Spinal cord (tissue), 9 donors: ENCODE measurements at regions not wholly inside any gene's neighbourhood (a gene's known extent, or its start where the extent isn't known, plus 50 kb on each side); places are given as distances from the start of the nearest gene placed in this dataset.

Source experiments
- DNase-seq, 6 donors: peaks; one replicate each; pipeline versions ENCODE4 v3.0.0 to v3.0.0-alpha.2; 2013 to 2015; ENCODE audit warnings: low spot score in 6 of 6, low read depth in 4 of 6
- H3K27ac ChIP-seq: one replicate; pipeline ENCODE4 v1.5.1; 2013; ENCODE audit warnings: low read depth, low read length, control low read depth
- H3K27me3 ChIP-seq: one replicate; pipeline ENCODE4 v1.6.1; 2013; ENCODE audit warnings: low read length; ENCODE audit not compliant: control insufficient read depth, insufficient read depth
- H3K36me3 ChIP-seq: one replicate; pipeline ENCODE4 v1.6.1; 2013; ENCODE audit warnings: low read length; ENCODE audit not compliant: control insufficient read depth, insufficient read depth
- H3K4me1 ChIP-seq: one replicate; pipeline ENCODE4 v1.6.1; 2013; ENCODE audit warnings: low read length; ENCODE audit not compliant: control insufficient read depth, insufficient read depth
- H3K4me3 ChIP-seq: one replicate; pipeline ENCODE4 v1.5.1; 2013; ENCODE audit warnings: low read depth, low read length, control low read depth
- H3K9me3 ChIP-seq: one replicate; pipeline ENCODE4 v1.6.1; 2013; ENCODE audit warnings: low read length; ENCODE audit not compliant: control insufficient read depth, insufficient read depth
- WGBS: methylation state at CpG from one replicate; pipeline ENCODE4 v1.1.5; 2013; ENCODE audit warnings: missing lambda C conversion rate; ENCODE audit not compliant: insufficient coverage; 5-methylcytosine and 5-hydroxymethylcytosine counted together
- donor health status: healthy.

DNA sequence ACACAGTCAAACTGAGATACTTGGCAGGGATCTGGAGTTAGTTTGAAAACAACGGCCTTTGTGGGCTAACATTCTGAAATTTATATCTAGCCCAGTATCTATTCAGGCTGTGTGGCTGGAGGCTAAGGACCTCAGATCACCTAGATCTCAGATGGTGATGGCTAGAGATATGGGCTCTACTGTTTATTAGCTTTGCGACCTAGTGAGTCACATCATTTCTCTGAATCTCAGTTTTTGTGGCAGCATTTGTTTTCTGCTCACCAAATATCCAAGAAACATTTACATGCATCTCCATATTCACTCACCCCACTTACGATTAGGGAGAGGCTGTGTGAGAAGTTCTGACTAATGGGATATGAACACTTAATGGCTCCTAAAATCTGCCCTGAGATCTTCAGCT lies 503.9 kb downstream of the KIF20B start:
- DNase-seq: no peak
- H3K4me3 ChIP-seq: no peak overlapping the region
- WGBS: no CpG with 5 or more reads among the region's 3 CpGs
- H3K36me3 ChIP-seq: no peaks in the 10 kb centered on the region
- no peaks in the 10 kb centered on the region for H3K4me1 ChIP-seq
- H3K9me3 ChIP-seq: no peaks in the 10 kb centered on the region
- no peaks in the 10 kb centered on the region for H3K27me3 ChIP-seq
- no peak overlapping the region for H3K27ac ChIP-seq

DNA sequence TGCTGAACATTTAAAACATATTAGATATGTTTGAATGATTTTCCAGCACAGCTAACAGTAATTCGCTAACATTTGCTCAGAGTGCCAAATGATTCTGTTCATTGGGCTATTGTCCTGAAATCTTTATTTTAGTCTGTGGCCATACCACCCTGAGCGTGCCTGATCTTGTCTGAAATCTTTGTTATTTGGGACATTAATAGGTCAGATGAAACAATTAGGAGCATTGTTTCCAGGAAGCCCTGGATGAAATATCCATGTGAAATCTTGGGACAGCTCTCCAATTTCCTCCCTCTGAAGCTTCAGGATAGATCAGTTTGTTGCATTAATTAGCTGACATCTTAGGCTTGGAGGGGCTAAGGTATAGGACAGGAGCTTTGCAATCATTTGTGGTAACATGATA lies 512.0 kb downstream of the KIF20B start:
- H3K36me3 ChIP-seq: no peaks in the 10 kb centered on the region
- no peak for DNase-seq
- no peaks in the 10 kb centered on the region for H3K9me3 ChIP-seq
- H3K4me1 ChIP-seq: no peaks in the 10 kb centered on the region
- H3K27ac ChIP-seq: no peak overlapping the region
- no peak overlapping the region for H3K4me3 ChIP-seq
- H3K27me3 ChIP-seq: no peaks in the 10 kb centered on the region
- WGBS: 86% methylated on average over 1 of the region's 2 CpGs

DNA sequence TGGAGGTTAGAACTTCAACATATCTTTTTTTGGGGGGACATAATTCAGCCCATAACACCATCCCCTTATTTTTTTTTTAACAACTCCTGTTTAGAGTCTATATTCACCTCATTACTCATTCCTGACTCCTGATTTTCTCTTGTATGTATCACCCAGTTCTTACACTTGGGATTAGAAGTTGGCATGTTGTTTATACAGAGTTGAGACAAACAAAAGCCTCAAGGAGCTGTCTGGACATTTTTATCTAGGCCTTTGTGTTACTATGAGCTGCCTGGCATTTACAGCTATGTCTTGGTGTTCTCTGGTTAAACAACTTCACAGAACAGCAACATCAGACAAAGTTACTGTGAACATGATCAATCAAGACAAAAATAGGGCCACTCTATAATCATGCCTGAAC lies 517.5 kb downstream of the KIF20B start:
- no peaks in the 10 kb centered on the region for H3K4me1 ChIP-seq
- no peaks in the 10 kb centered on the region for H3K36me3 ChIP-seq
- no peak overlapping the region for H3K27ac ChIP-seq
- H3K27me3 ChIP-seq: no peaks in the 10 kb centered on the region
- no peak for DNase-seq
- no peaks in the 10 kb centered on the region for H3K9me3 ChIP-seq
- no peak overlapping the region for H3K4me3 ChIP-seq

DNA sequence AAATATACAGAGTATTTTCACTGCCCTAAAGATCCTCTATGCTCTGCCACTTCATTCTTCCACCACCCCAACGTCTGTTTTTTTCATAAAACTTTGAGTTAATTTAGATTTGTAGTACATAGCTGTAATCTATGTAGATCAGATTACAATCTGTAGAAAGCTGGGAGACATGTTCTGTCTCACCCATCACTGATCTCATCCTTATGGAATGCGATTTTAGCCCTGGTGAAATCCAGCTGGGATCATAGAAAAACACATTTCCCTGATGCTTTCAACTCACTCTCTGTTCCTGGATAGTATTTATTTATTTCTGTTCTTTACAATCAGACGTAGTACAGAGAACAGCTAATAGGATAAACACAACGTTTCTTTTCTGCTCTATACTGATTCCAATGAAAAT lies 521.0 kb downstream of the KIF20B start:
- no peak overlapping the region for H3K27ac ChIP-seq
- WGBS: no CpG with 5 or more reads among the region's 4 CpGs

DNA sequence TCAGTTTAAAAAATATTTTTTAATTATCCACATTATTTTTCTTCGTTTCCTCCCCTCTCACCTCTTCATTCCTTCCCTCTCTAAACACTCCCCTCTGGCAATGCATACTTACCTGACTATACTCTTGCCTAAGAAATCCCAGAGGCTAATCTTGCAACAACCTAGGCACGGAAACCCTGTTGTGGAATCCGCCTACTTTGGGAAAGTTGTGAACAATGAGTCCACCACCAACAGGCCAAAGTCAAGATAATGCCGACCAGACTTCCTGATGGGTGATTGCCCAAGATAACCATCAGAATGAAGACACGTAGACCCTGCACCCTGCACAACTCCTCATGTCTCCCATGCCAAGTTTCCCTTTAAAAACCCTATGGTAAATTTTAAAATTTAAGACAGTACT lies 521.5 kb downstream of the KIF20B start:
- no peaks in the 10 kb centered on the region for H3K4me1 ChIP-seq
- no peak overlapping the region for H3K27ac ChIP-seq
- no peak for DNase-seq
- H3K4me3 ChIP-seq: no peak overlapping the region
- H3K36me3 ChIP-seq: no peaks in the 10 kb centered on the region
- WGBS: 94% methylated on average over 3 of the region's 5 CpGs
- no peaks in the 10 kb centered on the region for H3K9me3 ChIP-seq
- H3K27me3 ChIP-seq: no peaks in the 10 kb centered on the region

More for the DNA sequence above, 521.0 kb downstream of the KIF20B start:
- Histone ChIP-seq H3K36me3 (no peaks in the 10 kb centered on the region), H3K27me3 (no peaks in the 10 kb centered on the region), H3K4me3 (no peak overlapping the region), H3K9me3 (no peaks in the 10 kb centered on the region), H3K4me1 (no peaks in the 10 kb centered on the region)
- peak in 1 of 6 donors; percentile 11 for DNase-seq

DNA sequence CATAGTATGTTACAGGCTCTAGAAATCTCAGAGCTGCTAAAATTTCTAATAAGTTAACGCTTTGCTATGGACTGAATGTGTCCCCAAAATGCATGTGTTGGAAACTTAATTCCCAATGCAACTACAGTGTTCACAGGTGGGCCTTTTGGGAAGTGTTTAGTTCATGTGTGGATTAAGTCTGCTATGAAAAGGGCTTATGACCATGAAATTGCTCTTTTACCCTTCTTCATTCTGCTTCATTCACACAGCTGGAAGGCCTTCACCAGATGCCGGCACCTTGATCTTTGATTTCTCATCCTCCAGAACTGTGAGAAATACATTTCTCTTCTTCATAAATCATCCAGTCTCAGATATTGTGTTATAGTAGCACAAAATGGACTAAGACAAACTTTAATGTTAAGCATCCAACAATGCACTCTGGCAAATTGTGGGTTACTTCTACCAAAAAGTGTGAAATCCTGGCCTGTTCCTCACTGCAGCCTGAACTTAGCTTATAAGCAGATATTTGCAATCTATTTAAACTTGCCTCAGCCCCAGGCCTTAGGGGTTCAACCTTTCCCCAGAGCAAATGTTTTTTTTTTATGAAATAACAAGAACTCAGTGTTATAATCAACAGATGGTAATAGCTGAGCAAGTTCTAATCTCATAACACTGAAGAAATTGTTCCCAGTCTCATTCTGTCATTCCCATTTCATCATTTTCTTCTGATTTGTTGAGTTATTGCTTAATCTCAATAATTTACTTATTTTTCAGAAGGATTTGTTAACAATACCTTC lies 523.6 kb downstream of the KIF20B start:
- Histone ChIP-seq H3K27me3 (no peaks in the 10 kb centered on the region), H3K4me1 (no peaks in the 10 kb centered on the region), H3K27ac (no peak overlapping the region), H3K4me3 (no peak overlapping the region), H3K9me3 (no peaks in the 10 kb centered on the region), H3K36me3 (no peaks in the 10 kb centered on the region)
- no peak for DNase-seq
- no CpG with 5 or more reads among the region's 2 CpGs for WGBS

DNA sequence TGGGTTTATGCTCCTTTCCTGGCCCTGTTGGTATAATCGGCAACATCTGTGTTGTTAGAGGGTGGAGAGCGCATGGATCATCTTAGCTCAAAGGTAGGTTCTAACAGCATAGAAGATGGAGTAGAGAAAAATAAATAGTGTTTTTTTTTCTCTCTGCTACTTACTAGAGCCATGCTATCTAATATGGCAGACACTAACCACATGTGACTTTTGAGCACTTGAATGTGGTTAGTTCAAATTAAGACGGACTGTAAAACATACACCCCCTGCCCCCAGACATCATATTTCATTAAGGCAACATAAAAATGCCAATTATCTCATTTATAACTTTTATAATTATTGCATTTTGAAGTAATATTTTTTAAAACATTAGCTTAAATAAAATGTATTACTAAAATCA lies 525.1 kb downstream of the KIF20B start:
- Histone ChIP-seq H3K4me3 (no peak overlapping the region), H3K4me1 (no peaks in the 10 kb centered on the region), H3K36me3 (no peaks in the 10 kb centered on the region), H3K27ac (no peak overlapping the region), H3K9me3 (no peaks in the 10 kb centered on the region), H3K27me3 (no peaks in the 10 kb centered on the region)
- WGBS: no CpG with 5 or more reads among the region's 3 CpGs
- no peak for DNase-seq

DNA sequence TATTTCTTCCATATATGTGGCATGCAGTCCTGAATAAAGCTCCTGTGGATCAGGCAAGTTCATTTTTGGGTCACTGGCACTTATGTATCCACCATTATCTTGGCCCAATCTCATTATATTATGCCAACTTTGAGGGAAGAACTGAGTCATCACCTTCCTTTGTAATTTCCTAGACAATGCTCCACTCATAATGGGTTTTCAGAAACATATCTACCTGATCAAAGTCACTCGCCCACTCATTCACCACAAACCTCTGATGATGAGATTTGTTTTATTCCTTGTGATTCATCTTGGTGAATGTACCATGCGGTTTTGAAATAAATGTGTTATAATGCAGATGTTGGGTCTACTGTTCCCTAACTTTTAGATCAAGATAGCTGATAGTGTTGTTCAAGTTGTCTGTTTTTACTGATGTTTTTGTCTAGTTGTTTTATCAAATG lies 525.8 kb downstream of the KIF20B start:
- H3K9me3 ChIP-seq: no peaks in the 10 kb centered on the region
- H3K4me1 ChIP-seq: no peaks in the 10 kb centered on the region
- DNase-seq: no peak
- no peak overlapping the region for H3K27ac ChIP-seq
- no peaks in the 10 kb centered on the region for H3K36me3 ChIP-seq
- no peak overlapping the region for H3K4me3 ChIP-seq
- no peaks in the 10 kb centered on the region for H3K27me3 ChIP-seq
- no CpG with 5 or more reads among the region's 2 CpGs for WGBS

DNA sequence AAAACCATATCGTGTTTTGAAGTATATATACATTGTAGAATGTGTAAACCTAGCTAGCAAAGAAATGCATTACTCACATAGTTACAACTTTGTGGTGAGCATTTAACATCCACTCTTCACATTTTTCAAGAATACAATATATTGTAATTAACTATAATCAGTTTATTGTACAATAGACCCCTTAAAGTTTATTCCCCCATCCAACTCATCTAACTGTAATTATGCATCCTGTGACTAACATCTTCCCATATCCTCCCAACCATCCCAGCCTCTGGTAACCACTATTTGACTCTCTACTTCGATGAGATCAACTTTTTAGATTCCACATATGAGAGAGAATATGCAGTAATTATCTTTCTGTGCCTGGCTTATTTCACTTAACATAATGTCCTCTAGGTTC lies 526.4 kb downstream of the KIF20B start:
- Histone ChIP-seq H3K27ac (no peak overlapping the region), H3K9me3 (no peaks in the 10 kb centered on the region), H3K4me1 (no peaks in the 10 kb centered on the region), H3K4me3 (no peak overlapping the region), H3K36me3 (no peaks in the 10 kb centered on the region), H3K27me3 (no peaks in the 10 kb centered on the region)
- no peak for DNase-seq
- no CpG with 5 or more reads among the region's 2 CpGs for WGBS

DNA sequence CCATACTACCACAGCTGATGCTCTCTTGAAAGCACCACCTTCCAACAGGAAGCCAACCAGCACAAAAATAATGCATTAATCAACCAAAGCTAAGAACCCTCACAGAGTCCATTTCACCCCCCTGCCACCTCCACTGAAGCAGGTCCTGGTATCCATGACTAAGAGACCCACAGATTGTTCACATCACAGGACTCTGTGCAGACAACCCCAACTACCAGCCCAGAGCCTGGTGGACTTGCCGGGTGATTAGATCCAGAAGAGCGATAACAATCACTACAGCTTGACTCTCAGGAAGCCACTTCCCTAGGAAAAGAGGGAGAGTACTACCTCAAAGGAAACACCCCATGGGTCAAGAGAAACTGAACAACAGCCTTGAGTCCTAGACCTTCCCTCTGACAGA lies 528.1 kb downstream of the KIF20B start:
- no peak for DNase-seq
- Histone ChIP-seq H3K27ac (no peak overlapping the region), H3K4me3 (no peak overlapping the region), H3K27me3 (no peaks in the 10 kb centered on the region), H3K9me3 (no peaks in the 10 kb centered on the region), H3K4me1 (no peaks in the 10 kb centered on the region), H3K36me3 (no peaks in the 10 kb centered on the region)
- no CpG with 5 or more reads among the region's 2 CpGs for WGBS
